Hepatocyte (in vitro differentiated cells): ENCODE measurements at regions not wholly inside any gene's neighbourhood (a gene's known extent, or its start where the extent isn't known, plus 50 kb on each side); places are given as distances from the start of the nearest gene placed in this dataset.

Source experiments
- EZH2 ChIP-seq: fragments of 200-600 bp; sonication (generic); IDR thresholded peaks from 2 replicates; pipeline ENCODE4 v1.6.1; 2016; ENCODE audit warnings: antibody characterized with exemption, mild to moderate bottlenecking, borderline replicate concordance
- EZH2phosphoT487 ChIP-seq: fragments of 200-600 bp; sonication (generic); IDR thresholded peaks from one replicate; pipeline ENCODE4 v1.6.1; 2018; ENCODE audit warnings: antibody characterized with exemption, mild to moderate bottlenecking, low read depth, moderate library complexity; ENCODE audit not compliant: unreplicated experiment, severe bottlenecking
- TF ChIP-seq, protein P1 (sequence below): fragments of 200-600 bp; sonication (generic); IDR thresholded peaks from 2 replicates; pipeline ENCODE4 v1.5.1; 2016; ENCODE audit warnings: antibody characterized with exemption, mild to moderate bottlenecking; ENCODE audit not compliant: poor library complexity

DNA sequence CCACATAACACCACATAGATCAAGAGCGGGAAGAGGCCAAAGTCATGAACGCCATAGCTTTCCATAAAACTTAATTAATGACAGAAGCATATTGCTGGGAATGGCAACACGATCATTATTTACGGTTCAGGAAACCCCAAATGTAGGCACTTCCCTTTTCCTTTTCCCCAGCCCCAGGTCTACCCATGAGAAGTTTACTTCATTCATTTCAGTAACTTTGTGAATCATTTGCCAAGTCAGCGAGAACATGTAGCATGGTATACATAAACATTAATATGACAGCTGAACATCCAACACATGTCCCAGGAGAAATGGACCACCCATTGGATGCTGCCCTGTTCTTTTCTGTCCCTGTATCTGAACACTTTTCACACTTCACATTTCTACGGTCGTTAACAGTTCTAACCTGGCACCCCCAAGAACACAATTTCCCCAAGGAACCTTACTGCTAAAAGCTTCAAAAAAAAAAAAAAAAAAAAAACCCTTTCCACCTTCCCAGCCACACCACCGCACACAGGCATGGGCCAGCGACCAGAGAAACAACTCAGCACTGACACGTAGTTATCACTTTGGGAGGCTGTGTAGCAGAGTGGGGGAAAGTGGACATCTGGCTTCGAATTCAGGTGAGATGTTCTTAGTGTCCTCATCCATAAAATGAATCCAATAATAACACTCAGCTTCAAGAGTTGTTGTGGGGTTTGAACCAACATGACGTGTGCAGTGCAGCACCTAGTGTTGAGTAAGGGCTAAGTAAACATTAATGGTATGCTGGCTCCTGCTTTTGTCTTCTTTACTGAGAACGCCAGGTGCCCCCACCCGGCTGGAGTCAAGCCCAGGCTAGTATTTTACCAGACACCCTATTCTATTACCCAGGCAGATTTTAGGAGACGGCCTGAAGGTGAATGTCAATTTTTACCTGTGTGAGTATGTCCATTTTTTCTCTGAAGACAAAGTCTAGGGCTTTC is 371.5 kb downstream of the LNPK start:
- TF ChIP-seq, protein P1, sequence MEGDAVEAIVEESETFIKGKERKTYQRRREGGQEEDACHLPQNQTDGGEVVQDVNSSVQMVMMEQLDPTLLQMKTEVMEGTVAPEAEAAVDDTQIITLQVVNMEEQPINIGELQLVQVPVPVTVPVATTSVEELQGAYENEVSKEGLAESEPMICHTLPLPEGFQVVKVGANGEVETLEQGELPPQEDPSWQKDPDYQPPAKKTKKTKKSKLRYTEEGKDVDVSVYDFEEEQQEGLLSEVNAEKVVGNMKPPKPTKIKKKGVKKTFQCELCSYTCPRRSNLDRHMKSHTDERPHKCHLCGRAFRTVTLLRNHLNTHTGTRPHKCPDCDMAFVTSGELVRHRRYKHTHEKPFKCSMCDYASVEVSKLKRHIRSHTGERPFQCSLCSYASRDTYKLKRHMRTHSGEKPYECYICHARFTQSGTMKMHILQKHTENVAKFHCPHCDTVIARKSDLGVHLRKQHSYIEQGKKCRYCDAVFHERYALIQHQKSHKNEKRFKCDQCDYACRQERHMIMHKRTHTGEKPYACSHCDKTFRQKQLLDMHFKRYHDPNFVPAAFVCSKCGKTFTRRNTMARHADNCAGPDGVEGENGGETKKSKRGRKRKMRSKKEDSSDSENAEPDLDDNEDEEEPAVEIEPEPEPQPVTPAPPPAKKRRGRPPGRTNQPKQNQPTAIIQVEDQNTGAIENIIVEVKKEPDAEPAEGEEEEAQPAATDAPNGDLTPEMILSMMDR, result peak; percentile 13
- no peak for TF ChIP-seq EZH2phosphoT487
- TF ChIP-seq EZH2, result no peak
